GM19324 (cell line): ENCODE measurements at regions not wholly inside any gene's neighbourhood (a gene's known extent, or its start where the extent isn't known, plus 50 kb on each side); places are given as distances from the start of the nearest gene placed in this dataset.
A peak's percentile ranks its signal among the peaks of the same experiment; 100 is the strongest.
"Not testable (repeated sequence)": the region's sequence is repeated elsewhere in the genome, so short reads cannot be mapped to it uniquely, and the experiment has no call there.

Experiments used
- ATAC-seq: cut with Tn5 transposase; IDR thresholded peaks from one replicate; pipeline ENCODE4 v1.9.1; 2021; ENCODE audit warnings: mild to moderate bottlenecking, moderate library complexity; ENCODE audit not compliant: unreplicated experiment, low FRiP score

GRCh38 chr21:14009238-14009981 lies 201.3 kb downstream of the LIPI start:
- ATAC-seq = not testable (repeated sequence)

- ATAC-seq = not testable (repeated sequence)
Measured at GRCh38 chr21:14008436-14008835, 202.3 kb downstream of the LIPI start.

- not testable (repeated sequence) for ATAC-seq
Measured at GRCh38 chr21:14008006-14008405, 202.7 kb downstream of the LIPI start.

GRCh38 chr21:14006144-14006543 lies 204.6 kb downstream of the LIPI start:
- ATAC-seq = not testable (repeated sequence)

GRCh38 chr21:13986996-13987958 lies 223.5 kb downstream of the LIPI start:
- ATAC-seq = not testable (repeated sequence)

- ATAC-seq = not testable (repeated sequence)
Measured at GRCh38 chr21:13985865-13986863, 224.6 kb downstream of the LIPI start.

- not testable (repeated sequence) for ATAC-seq
Measured at GRCh38 chr21:13985137-13985864, 225.5 kb downstream of the LIPI start.

GRCh38 chr21:13984728-13985127 lies 226.0 kb downstream of the LIPI start:
- not testable (repeated sequence) for ATAC-seq

GRCh38 chr21:13981176-13982087 lies 229.3 kb downstream of the LIPI start:
- ATAC-seq = not testable (repeated sequence)

GRCh38 chr21:13980115-13980662 lies 230.6 kb downstream of the LIPI start:
- ATAC-seq = peak; percentile 88

- peak; percentile 12 for ATAC-seq
Measured at GRCh38 chr21:13979608-13980007, 231.1 kb downstream of the LIPI start.

GRCh38 chr21:13974582-13974981 lies 236.2 kb downstream of the LIPI start:
- not testable (repeated sequence) for ATAC-seq

GRCh38 chr21:13969853-13970252 lies 240.9 kb downstream of the LIPI start:
- not testable (repeated sequence) for ATAC-seq

- ATAC-seq = not testable (repeated sequence)
Measured at GRCh38 chr21:13969002-13969401, 241.8 kb downstream of the LIPI start.

- ATAC-seq = not testable (repeated sequence)
Measured at GRCh38 chr21:13963259-13963658, 247.5 kb downstream of the LIPI start.

- ATAC-seq = no peak
Measured at GRCh38 chr21:13937236-13937635, 273.5 kb downstream of the LIPI start.

- not testable (repeated sequence) for ATAC-seq
Measured at GRCh38 chr21:13936033-13936937, 274.5 kb downstream of the LIPI start.
